Type B pancreatic cell (in vitro differentiated cells): ENCODE measurements at regions not wholly inside any gene's neighbourhood (a gene's known extent, or its start where the extent isn't known, plus 50 kb on each side); places are given as distances from the start of the nearest gene placed in this dataset.
A peak's percentile ranks its signal among the peaks of the same experiment; 100 is the strongest.

Experiments
- DNase-seq: peaks from one replicate; pipeline ENCODE4 v3.0.0; 2021; ENCODE audit warnings: mixed read lengths; ENCODE audit not compliant: unreplicated experiment; ENCODE audit errors: extremely low spot score
- H3K27ac Mint-ChIP-seq: 2 replicates; pipeline ENCODE4 v1.8.0; 2021; ENCODE audit warnings: mild to moderate bottlenecking, mixed read lengths
- H3K27me3 Mint-ChIP-seq: 2 replicates; pipeline ENCODE4 v1.8.0; 2021; ENCODE audit warnings: mixed read lengths
- H3K36me3 Mint-ChIP-seq: 2 replicates; pipeline ENCODE4 v1.8.0; 2021; ENCODE audit warnings: mixed read lengths
- H3K4me1 Mint-ChIP-seq: one replicate; pipeline ENCODE4 v1.8.0; 2021; ENCODE audit warnings: mixed read lengths; ENCODE audit not compliant: unreplicated experiment
- H3K4me3 Mint-ChIP-seq: 2 replicates; pipeline ENCODE4 v1.8.0; 2021; ENCODE audit warnings: mild to moderate bottlenecking, mixed read lengths
- H3K9me3 Mint-ChIP-seq: 2 replicates; pipeline ENCODE4 v1.8.0; 2021; ENCODE audit warnings: mixed read lengths
- CTCF ChIP-seq: fragments of 200-600 bp; sonication (generic); conservative IDR thresholded peaks from 2 replicates; pipeline ENCODE4 v1.5.0; 2021; ENCODE audit warnings: antibody characterized with exemption, mild to moderate bottlenecking

GRCh38 chr9:130765137-130766020, 69.7 kb upstream of the ABL1 start:
- Mint-ChIP-seq H3K4me1 (peaks cover 53% of the 10 kb centered on the region), H3K4me3 (no peak overlapping the region), H3K36me3 (no peaks in the 10 kb centered on the region), H3K27me3 (no peaks in the 10 kb centered on the region), H3K9me3 (no peaks in the 10 kb centered on the region), H3K27ac (no peak overlapping the region)
- no peak for DNase-seq
- no peak for TF ChIP-seq CTCF

- no peaks in the 10 kb centered on the region for H3K27me3 Mint-ChIP-seq
- H3K27ac Mint-ChIP-seq = peak overlapping the region; percentile 38
- no peaks in the 10 kb centered on the region for H3K36me3 Mint-ChIP-seq
- no peak overlapping the region for H3K4me3 Mint-ChIP-seq
- no peaks in the 10 kb centered on the region for H3K9me3 Mint-ChIP-seq
- peaks cover 58% of the 10 kb centered on the region for H3K4me1 Mint-ChIP-seq
- DNase-seq = no peak
- TF ChIP-seq CTCF = no peak
These were observed 68.8 kb upstream of the ABL1 start for GRCh38 chr9:130766021-130766926.

GRCh38 chr9:130766927-130767307, 68.1 kb upstream of the ABL1 start:
- H3K27ac Mint-ChIP-seq = peak overlapping the region; percentile 9
- no peaks in the 10 kb centered on the region for H3K27me3 Mint-ChIP-seq
- DNase-seq = no peak
- H3K4me3 Mint-ChIP-seq = no peak overlapping the region
- no peaks in the 10 kb centered on the region for H3K9me3 Mint-ChIP-seq
- no peak for TF ChIP-seq CTCF
- H3K36me3 Mint-ChIP-seq = no peaks in the 10 kb centered on the region
- peaks cover 58% of the 10 kb centered on the region for H3K4me1 Mint-ChIP-seq

- H3K27me3 Mint-ChIP-seq = no peaks in the 10 kb centered on the region
- no peak for TF ChIP-seq CTCF
- no peaks in the 10 kb centered on the region for H3K9me3 Mint-ChIP-seq
- peak overlapping the region; percentile 42 for H3K27ac Mint-ChIP-seq
- no peak for DNase-seq
- no peaks in the 10 kb centered on the region for H3K36me3 Mint-ChIP-seq
- H3K4me3 Mint-ChIP-seq = peak overlapping the region; percentile 55
- H3K4me1 Mint-ChIP-seq = peaks cover 62% of the 10 kb centered on the region
These were observed 66.8 kb upstream of the ABL1 start for GRCh38 chr9:130768265-130768664.

GRCh38 chr9:130768891-130769403, 66.1 kb upstream of the ABL1 start:
- TF ChIP-seq CTCF = no peak
- Mint-ChIP-seq H3K36me3 (no peaks in the 10 kb centered on the region), H3K4me1 (peaks cover 55% of the 10 kb centered on the region), H3K9me3 (no peaks in the 10 kb centered on the region), H3K4me3 (no peak overlapping the region), H3K27ac (peak overlapping the region; percentile 4), H3K27me3 (no peaks in the 10 kb centered on the region)
- no peak for DNase-seq
